Right lobe of liver (tissue), 6 donors: ENCODE measurements at regions not wholly inside any gene's neighbourhood (a gene's known extent, or its start where the extent isn't known, plus 50 kb on each side); places are given as distances from the start of the nearest gene placed in this dataset.
A peak's percentile ranks its signal among the peaks of the same experiment; 100 is the strongest.

Source experiments
- ATAC-seq, 4 donors: fragments of 200-7000 bp; cut with Tn5 transposase; one replicate each; pipeline ENCODE4 v1.9.1; 2020; ENCODE audit warnings: mild to moderate bottlenecking in 4 of 4, moderate library complexity in 4 of 4
- DNase-seq, 3 donors: peaks; one replicate each; pipeline ENCODE4 v3.0.0-alpha.2; 2020
- H3K27ac ChIP-seq, 3 donors: fragments of 200-600 bp; one replicate each; pipeline ENCODE4 v1.8.0; 2022
- H3K27me3 ChIP-seq, 2 donors: fragments of 200-600 bp; one replicate each; pipeline ENCODE4 v1.8.0; 2022
- H3K36me3 ChIP-seq, 4 donors: fragments of 200-600 bp; sonication (generic) in 1 of 4; one replicate each; pipeline versions ENCODE4 v1.5.1 to v1.8.0; 2017 to 2022; ENCODE audit warnings: control low read depth in 1 of 4
- H3K4me1 ChIP-seq, 4 donors: fragments of 200-600 bp; sonication (generic) in 1 of 4; one replicate each; pipeline versions ENCODE4 v1.5.1 to v1.8.0; 2017 to 2022; ENCODE audit warnings: control low read depth in 1 of 4
- H3K4me3 ChIP-seq, 3 donors: fragments of 200-600 bp; one replicate each; pipeline ENCODE4 v1.8.0; 2022
- H3K9me3 ChIP-seq, 4 donors: fragments of 200-600 bp; sonication (generic) in 1 of 4; one replicate each; pipeline versions ENCODE4 v1.5.1 to v1.8.0; 2017 to 2022; ENCODE audit warnings: control low read depth in 1 of 4
- CTCF ChIP-seq, 4 donors: fragments of 200-600 bp in 3 of 4; fragments of 450-650 bp in 1 of 4; IDR thresholded peaks; one replicate each; pipeline versions ENCODE4 v1.5.1 to v1.8.0; 2016 to 2022; ENCODE audit warnings: antibody characterized with exemption in 4 of 4, mild to moderate bottlenecking in 2 of 4
- POLR2A ChIP-seq: fragments of 450-650 bp; IDR thresholded peaks from one replicate; pipeline ENCODE4 v1.6.1; 2017; ENCODE audit warnings: antibody characterized with exemption, mild to moderate bottlenecking
- WGBS: methylation state at CpG from one replicate; pipeline ENCODE4 v1.1.6; 2018; ENCODE audit warnings: low coverage, low lambda C conversion rate; ENCODE audit not compliant: insufficient coverage; ENCODE audit errors: missing lambda C conversion rate; 5-methylcytosine and 5-hydroxymethylcytosine counted together
- intact Hi-C, 2 donors: fragments of 100-400 bp; cut with DNase I; formaldehyde crosslinking; loops; one replicate each; pipeline versions ENCODE4 v1.11.2 to v1.14.1; 2022
- donor health status: DM: no; HTN: yes; CAD: no.
- donor health status: DM: no; HTN: no; CAD: no.
- donor health status: DM: no; HTN: no; CAD: no.
- donor health status: DM: no; HTN: yes; CAD: no.
- donor health status: DM: no; HTN: yes; CAD: no.

GRCh38 chr10:33071857-33072256, 113.8 kb upstream of the ITGB1 start:
- WGBS = 100% methylated on average over 2 of the region's 2 CpGs
- intact Hi-C loops = no loop called here
- TF ChIP-seq CTCF (IDR thresholded peaks at IDR 0.05) (no peak), POLR2A (no peak)
- Histone ChIP-seq H3K36me3 (no peaks in the 10 kb centered on the region), H3K9me3 (no peaks in the 10 kb centered on the region), H3K27ac (no peak overlapping the region), H3K27me3 (no peaks in the 10 kb centered on the region), H3K4me3 (no peak overlapping the region), H3K4me1 (no peaks in the 10 kb centered on the region)
- DNase-seq (no peak), ATAC-seq (no peak)

- no peak for DNase-seq
- Histone ChIP-seq H3K27ac (no peak overlapping the region), H3K36me3 (no peaks in the 10 kb centered on the region), H3K9me3 (no peaks in the 10 kb centered on the region), H3K4me1 (no peaks in the 10 kb centered on the region), H3K4me3 (no peak overlapping the region), H3K27me3 (no peaks in the 10 kb centered on the region)
- intact Hi-C loops = no loop called here
- TF ChIP-seq CTCF (IDR thresholded peaks at IDR 0.05) (no peak), POLR2A (no peak)
- WGBS = 71% methylated on average over 4 of the region's 6 CpGs
- ATAC-seq = no peak
Observed at GRCh38 chr10:33070101-33070500, 112.1 kb upstream of the ITGB1 start.

- peak in 1 of 4 donors; percentile 35 for ATAC-seq
- intact Hi-C loops = no loop called here
- no peak overlapping the region for H3K4me3 ChIP-seq
- H3K36me3 ChIP-seq = no peaks in the 10 kb centered on the region
- no peak for DNase-seq
- no peak overlapping the region for H3K27ac ChIP-seq
- no peaks in the 10 kb centered on the region for H3K4me1 ChIP-seq
- no peaks in the 10 kb centered on the region for H3K27me3 ChIP-seq
- H3K9me3 ChIP-seq = no peaks in the 10 kb centered on the region
- WGBS = 48% methylated on average over 2 of the region's 2 CpGs
- TF ChIP-seq POLR2A = no peak
- no peak for TF ChIP-seq CTCF (IDR thresholded peaks at IDR 0.05)
Observed at GRCh38 chr10:33067917-33068316, 109.9 kb upstream of the ITGB1 start.

GRCh38 chr10:33067481-33067880, 109.5 kb upstream of the ITGB1 start:
- no peaks in the 10 kb centered on the region for H3K9me3 ChIP-seq
- no peaks in the 10 kb centered on the region for H3K27me3 ChIP-seq
- TF ChIP-seq POLR2A (no peak), CTCF (IDR thresholded peaks at IDR 0.05) (no peak)
- 88% methylated on average over 2 of the region's 2 CpGs for WGBS
- DNase-seq = no peak
- no peak overlapping the region for H3K4me3 ChIP-seq
- intact Hi-C loops = no loop called here
- H3K4me1 ChIP-seq = no peaks in the 10 kb centered on the region
- no peaks in the 10 kb centered on the region for H3K36me3 ChIP-seq
- no peak for ATAC-seq
- H3K27ac ChIP-seq = no peak overlapping the region
